ENCODE measurements at regions not wholly inside any gene's neighbourhood (a gene's known extent, or its start where the extent isn't known, plus 50 kb on each side); places are given as distances from the start of the nearest gene placed in this dataset.

- TF ChIP-seq POLR2A (IDR thresholded peaks at IDR 0.05; ENCODE audit: low read depth, low read length) (no peak), POLR2AphosphoS5 (IDR thresholded peaks at IDR 0.05; ENCODE audit: low read depth, low read length) (no peak), POU2F2 (IDR thresholded peaks at IDR 0.05; ENCODE audit: low read depth, low read length) (no peak), TAF1 (IDR thresholded peaks at IDR 0.05; ENCODE audit: low read depth, low read length) (no peak), SPI1 (IDR thresholded peaks at IDR 0.05; ENCODE audit: low read depth, low read length) (no peak), PAX5 (IDR thresholded peaks at IDR 0.05; ENCODE audit: insufficient read depth, low read length, severe bottlenecking) (no peak)
Observed at GRCh38 chr16:72560617-72561016, 388.7 kb upstream of the PMFBP1 start.

All from GM12891 (cell line).